ENCODE measurements at regions not wholly inside any gene's neighbourhood (a gene's known extent, or its start where the extent isn't known, plus 50 kb on each side); places are given as distances from the start of the nearest gene placed in this dataset.

GRCh38 chr14:38930898-38931297, 172.1 kb downstream of the SEC23A start:
- TF ChIP-seq BHLHE40 (IDR thresholded peaks at IDR 0.05; ENCODE audit: borderline replicate concordance) = no peak
- no peak for TF ChIP-seq ELF4 (IDR thresholded peaks at IDR 0.05)
- no peak for TF ChIP-seq HDGF (IDR thresholded peaks at IDR 0.05; ENCODE audit: borderline replicate concordance)
- no peak for TF ChIP-seq ZNF384 (IDR thresholded peaks at IDR 0.05)
- TF ChIP-seq SUZ12 (IDR thresholded peaks at IDR 0.05) = no peak
- no peak for TF ChIP-seq ARNT (IDR thresholded peaks at IDR 0.05)
